ENCODE measurements at regions not wholly inside any gene's neighbourhood (a gene's known extent, or its start where the extent isn't known, plus 50 kb on each side); places are given as distances from the start of the nearest gene placed in this dataset.

DNA sequence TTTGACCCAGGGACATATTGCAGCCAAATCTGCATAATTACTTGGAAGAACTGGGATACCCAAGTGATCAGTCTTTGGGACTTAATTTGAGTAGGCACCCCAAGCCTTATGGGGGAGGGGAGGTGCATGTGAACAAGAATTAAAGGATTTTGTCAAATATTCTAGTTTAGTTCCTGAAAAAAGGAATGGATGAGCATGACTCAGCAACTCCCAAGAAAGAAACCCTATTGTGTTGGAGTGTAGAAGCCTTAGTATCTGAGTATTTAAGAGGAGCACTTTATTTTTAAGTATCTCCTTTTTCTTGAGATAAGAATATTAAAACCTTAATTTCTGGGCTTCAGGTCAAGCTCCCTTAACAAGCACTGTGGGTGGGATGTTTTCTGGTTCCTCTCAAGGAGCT lies 222.4 kb downstream of the CD47 start:
- no peak overlapping the region for H3K18ac ChIP-seq (ENCODE audit: insufficient read length, low read depth, low read length)
- no peak for DNase-seq
- H4K20me1 ChIP-seq (ENCODE audit: control insufficient read depth, insufficient read depth, insufficient read length): no peaks in the 10 kb centered on the region
- H3K9me3 Mint-ChIP-seq: no peaks in the 10 kb centered on the region
- no peak overlapping the region for H3K56ac ChIP-seq (ENCODE audit: insufficient read length, low read depth, low read length)
- no peak overlapping the region for H3K4me3 Mint-ChIP-seq
- H3K79me1 ChIP-seq (ENCODE audit: insufficient read depth, low read depth, low read length, poor library complexity, severe bottlenecking): no peaks in the 10 kb centered on the region
- no peak overlapping the region; a peak in 1 of 7 replicates for H3K27ac Mint-ChIP-seq
- H3K4me1 Mint-ChIP-seq: no peaks in the 10 kb centered on the region
- H4K5ac ChIP-seq (ENCODE audit: insufficient read length, low read depth, low read length): no peak overlapping the region
- peak overlapping the region; percentile 33 for H2AFZ ChIP-seq (ENCODE audit: low read length)
- H3K27me3 ChIP-seq (ENCODE audit: insufficient read depth, low read length): no peaks in the 10 kb centered on the region
- no peak overlapping the region for H3K23ac ChIP-seq (ENCODE audit: insufficient read length, low read depth, low read length)
- H2BK120ac ChIP-seq (ENCODE audit: low read depth, low read length, poor library complexity, severe bottlenecking): no peak overlapping the region
- H3K4ac ChIP-seq (ENCODE audit: low read depth, low read length): no peak overlapping the region
- no peak overlapping the region for H3K9ac ChIP-seq (ENCODE audit: extremely low read depth, insufficient read length, low read length)
- no peak overlapping the region for H2AK5ac ChIP-seq (ENCODE audit: insufficient read length, low read length)
- H3K79me2 ChIP-seq (ENCODE audit: insufficient read depth, low read length): no peaks in the 10 kb centered on the region
- H3K23me2 ChIP-seq (ENCODE audit: insufficient read length, low read depth, low read length, poor library complexity, severe bottlenecking): no peaks in the 10 kb centered on the region
- H2BK12ac ChIP-seq (ENCODE audit: insufficient read length, low read depth, low read length): no peak overlapping the region
- H4K8ac ChIP-seq (replicated peaks; ENCODE audit: insufficient read length, low read depth, low read length): no peak overlapping the region
- H3K27me3 Mint-ChIP-seq (ENCODE audit: low read depth): no peaks in the 10 kb centered on the region
- H3K4me1 ChIP-seq (ENCODE audit: insufficient read depth, low read length): no peaks in the 10 kb centered on the region
- H3K14ac ChIP-seq (ENCODE audit: insufficient read depth, low read length): no peak overlapping the region
- H2BK5ac ChIP-seq (ENCODE audit: insufficient read length, low read length): no peak overlapping the region
- H3K4me2 ChIP-seq (ENCODE audit: insufficient read depth, insufficient read length, low read length): no peak overlapping the region
- TF ChIP-seq, protein P1, sequence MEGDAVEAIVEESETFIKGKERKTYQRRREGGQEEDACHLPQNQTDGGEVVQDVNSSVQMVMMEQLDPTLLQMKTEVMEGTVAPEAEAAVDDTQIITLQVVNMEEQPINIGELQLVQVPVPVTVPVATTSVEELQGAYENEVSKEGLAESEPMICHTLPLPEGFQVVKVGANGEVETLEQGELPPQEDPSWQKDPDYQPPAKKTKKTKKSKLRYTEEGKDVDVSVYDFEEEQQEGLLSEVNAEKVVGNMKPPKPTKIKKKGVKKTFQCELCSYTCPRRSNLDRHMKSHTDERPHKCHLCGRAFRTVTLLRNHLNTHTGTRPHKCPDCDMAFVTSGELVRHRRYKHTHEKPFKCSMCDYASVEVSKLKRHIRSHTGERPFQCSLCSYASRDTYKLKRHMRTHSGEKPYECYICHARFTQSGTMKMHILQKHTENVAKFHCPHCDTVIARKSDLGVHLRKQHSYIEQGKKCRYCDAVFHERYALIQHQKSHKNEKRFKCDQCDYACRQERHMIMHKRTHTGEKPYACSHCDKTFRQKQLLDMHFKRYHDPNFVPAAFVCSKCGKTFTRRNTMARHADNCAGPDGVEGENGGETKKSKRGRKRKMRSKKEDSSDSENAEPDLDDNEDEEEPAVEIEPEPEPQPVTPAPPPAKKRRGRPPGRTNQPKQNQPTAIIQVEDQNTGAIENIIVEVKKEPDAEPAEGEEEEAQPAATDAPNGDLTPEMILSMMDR (conservative IDR thresholded peaks at IDR 0.05): no peak
- H2BK20ac ChIP-seq (ENCODE audit: low read depth, low read length, poor library complexity, severe bottlenecking): no peak overlapping the region
- H3K36me3 Mint-ChIP-seq (ENCODE audit: insufficient read depth in 1 of 3, low read depth in 3 of 3): 0 out of 7 replicates have a peak, but pooled peaks cover 0 to 3% (median 0%) of the 10 kb centered on the region in 3 experiments
- H2BK15ac ChIP-seq (ENCODE audit: low read depth, low read length): no peak overlapping the region
- no peak overlapping the region for H4K91ac ChIP-seq (ENCODE audit: insufficient read length, low read depth, low read length)
- no peak overlapping the region for H3T11ph ChIP-seq (ENCODE audit: low read length)
- no peaks in the 10 kb centered on the region for H3K9me3 ChIP-seq (ENCODE audit: control insufficient read depth, low read depth, low read length)
- no peak overlapping the region for H3K27ac ChIP-seq (ENCODE audit: insufficient read length, low read depth, low read length)

Data from H9 (cell line).